Islet of Langerhans (tissue), 1 donor: ENCODE measurements at regions not wholly inside any gene's neighbourhood (a gene's known extent, or its start where the extent isn't known, plus 50 kb on each side); places are given as distances from the start of the nearest gene placed in this dataset.
"Not testable (repeated sequence)": the region's sequence is repeated elsewhere in the genome, so short reads cannot be mapped to it uniquely, and the experiment has no call there.

Source experiments
- FAIRE-seq: peaks from one replicate; lab custom pipeline; 2011; peaks lifted over from hg19 to GRCh38; lab: Jason Lieb, UNC

DNA sequence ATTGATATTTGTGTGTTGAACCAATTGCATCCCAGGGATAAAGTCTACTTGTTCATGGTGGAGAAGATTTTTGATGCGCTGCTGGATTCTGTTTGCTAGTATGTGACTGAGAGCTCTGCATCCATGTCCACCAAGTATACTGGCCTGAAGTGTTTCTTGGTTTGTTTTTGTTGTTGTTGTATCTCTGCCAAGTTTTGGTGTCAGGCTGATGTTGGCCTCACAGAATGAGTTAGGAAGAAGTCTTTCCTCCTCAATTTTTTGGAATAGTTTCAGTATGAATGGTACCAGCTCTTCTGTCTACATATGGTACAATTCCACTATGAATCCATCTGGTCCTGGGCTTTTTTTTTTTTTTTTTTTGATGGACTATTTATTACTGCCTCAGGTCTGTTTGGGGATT lies 50.9 kb upstream of the OSTN start:
- FAIRE-seq = no peak

DNA sequence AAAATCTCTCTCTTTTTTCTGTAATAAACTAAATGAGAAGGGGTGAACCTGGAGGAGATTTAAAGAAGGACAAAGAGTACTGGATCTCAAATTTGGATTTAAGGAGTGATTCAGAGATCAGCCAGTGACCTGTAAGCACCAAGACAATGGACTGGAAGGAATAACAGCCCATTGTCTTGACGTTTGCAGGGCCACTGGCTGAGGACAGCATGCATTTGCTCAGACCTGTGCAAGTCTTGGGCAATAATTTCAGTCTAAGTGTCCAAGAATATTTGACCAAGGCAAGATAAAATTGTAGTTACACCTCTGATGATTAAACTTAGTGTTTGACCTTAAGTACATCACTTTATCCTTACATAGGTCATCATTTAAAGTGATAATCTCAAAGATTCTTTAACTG lies 55.8 kb upstream of the OSTN start:
- no peak for FAIRE-seq

DNA sequence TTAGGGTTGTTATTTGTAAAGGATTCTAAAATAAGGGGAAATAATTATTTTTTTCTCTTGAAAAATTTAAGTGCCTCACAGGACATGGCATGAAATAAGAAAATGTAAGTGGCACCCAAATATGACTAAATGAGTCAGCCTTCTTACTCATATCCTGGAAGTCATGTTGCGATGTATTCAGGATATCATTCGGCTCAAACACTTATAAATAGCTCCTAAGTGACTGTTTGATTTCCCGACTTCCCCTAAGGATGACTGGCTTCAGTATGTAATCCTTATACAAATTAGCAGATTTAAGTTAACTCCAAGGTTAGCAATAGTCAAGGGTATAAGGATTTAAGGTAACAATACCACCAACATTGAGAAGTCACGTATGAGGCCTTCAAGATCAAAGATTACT lies 57.3 kb upstream of the OSTN start:
- no peak for FAIRE-seq

DNA sequence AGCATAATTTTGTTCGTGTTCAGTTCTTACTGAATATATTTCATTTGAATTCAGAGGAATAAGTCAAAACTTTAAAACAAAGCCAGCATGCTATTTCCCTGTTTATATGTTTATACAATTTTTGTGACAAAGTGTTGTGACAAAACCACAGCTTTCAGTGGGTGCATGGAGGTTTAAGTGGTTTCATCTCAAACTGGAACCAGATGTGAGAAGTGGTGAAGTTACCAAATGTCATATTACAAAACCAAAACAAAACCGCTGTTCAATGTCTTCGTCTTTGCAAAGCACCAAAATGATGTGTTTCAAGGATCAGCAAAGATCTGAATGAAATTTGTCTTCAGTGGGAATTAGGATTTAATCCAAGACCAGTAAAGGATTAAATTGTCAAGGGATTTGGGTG lies 59.3 kb upstream of the OSTN start:
- FAIRE-seq = no peak

DNA sequence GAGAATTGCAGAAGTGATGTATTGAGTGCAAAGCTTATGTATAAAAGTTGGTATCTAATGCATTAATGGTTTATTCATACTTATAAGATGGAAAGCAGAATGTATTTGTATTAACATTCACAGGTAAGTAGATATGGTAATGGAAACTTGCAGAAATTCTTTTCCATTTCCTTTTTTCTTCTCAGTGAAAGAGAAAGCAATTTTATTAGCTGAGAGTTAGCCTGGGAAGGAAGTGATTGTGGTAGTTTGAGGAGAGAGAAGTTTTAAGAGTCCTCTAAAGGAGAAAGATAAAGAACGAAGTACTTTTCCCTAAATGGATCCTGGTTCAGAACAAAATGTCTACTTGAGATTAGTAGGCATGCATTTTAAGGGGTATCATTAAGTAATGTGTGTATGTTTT lies 60.1 kb upstream of the OSTN start:
- no peak for FAIRE-seq

DNA sequence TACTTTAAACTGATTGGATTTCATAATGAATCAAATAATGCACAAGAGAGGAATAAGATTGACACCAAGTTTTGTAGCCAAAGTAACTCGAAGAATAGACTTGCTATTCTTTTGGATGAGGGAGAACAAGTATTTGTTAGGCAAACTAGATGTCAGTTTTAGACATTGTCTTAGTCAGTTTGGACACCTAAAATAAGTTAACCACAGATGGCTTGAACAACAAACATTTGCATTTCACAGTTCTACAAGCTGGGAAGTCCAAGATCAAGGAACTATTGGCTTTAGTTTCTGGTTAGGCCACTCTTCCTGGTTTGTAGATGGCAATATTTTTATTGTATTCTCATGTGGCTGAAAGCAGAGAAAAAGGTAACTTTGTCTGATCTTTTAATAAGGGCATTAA lies 61.3 kb upstream of the OSTN start:
- no peak for FAIRE-seq

DNA sequence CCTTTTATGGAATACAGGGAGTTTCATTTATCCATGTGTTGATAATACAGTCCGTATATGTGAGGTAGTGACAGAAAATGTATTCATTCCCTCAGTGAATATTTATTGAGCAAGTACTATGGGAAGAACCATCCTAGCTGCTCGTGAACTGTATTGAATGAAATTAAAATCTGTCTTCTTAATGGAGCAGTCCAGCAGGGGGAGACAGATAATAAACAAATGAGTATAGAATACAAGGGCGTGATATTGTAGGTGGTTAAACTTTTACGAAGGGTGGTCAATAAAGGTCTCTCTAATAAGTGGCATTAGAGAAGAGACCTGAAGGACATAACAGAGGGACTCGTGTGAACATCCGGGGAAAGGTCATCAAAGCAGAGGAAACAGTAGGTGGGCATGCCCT lies 62.7 kb upstream of the OSTN start:
- FAIRE-seq = no peak

DNA sequence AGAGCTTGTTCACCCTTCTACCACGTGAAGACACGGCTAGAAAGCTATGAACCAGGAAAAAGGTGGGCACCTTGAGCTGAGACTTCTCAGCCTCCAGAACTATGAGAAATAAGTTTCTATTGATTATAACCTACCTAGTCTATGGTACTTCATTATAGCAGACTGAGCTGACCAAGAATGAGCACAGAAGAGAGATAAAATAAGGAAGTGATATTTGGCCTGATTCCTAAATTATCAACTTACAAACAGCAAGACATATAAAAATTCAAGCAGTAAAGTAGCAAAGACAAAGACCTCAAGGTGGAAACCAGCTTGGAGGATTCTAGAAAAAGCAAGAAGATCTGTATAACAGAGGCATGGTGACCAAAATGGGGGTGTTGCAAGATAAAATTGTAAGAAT lies 63.9 kb upstream of the OSTN start:
- no peak for FAIRE-seq

DNA sequence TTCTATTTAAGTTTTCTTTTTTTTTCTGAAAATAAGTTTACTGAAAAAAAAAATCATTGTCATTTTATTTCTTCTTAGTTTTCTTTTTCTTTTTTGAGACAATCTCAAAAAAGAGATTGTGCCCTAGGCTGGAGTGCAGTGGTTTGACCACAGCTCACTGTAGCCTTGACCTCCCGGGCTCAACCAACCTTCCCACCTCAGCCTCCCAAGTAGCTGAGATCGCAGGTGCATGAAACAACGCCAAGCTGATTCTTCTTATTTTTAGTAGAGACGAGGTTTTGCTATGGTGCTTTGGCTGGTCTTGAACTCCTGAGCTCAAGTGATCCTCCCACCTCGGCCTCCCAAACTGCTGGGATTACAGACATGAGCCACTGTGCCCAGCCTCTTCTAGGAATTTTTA lies 65.7 kb upstream of the OSTN start:
- no peak for FAIRE-seq

DNA sequence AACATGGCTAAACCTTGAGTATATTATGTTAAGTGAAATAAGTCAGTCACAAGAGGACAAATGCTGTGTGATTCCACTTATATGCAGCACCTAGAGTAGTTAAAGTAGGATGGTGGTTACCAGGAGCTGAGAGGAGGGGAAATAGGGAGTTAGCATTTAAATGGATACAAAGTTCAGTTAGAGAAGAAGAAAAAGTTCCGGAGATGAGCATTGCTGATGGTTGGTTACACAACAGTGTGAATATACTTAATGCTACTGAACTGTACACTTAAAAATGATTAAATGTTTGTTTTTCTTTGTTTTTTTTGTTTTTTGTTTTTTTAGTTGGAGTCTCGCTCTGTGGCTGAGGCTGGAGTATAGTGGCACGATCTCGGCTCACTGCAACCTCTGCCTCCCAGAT lies 67.7 kb upstream of the OSTN start:
- no peak for FAIRE-seq

DNA sequence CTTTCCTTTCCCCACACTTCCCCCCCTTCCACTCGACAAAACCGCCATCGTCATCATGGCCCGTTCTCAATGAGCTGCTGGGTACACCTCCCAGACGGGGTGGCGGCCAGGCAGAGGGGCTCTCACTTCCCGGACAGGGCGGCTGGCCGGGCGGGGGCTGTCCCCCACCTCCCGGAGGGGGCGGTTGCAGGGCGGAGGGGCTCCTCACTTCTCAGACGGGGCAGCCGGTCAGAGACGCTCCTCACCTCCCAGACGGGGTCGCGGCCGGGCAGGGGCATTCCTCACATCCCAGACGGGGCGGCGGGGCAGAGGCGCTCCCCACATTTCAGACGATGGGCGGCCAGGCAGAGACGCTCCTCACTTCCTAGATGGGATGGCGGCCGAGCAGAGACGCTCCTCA lies 74.2 kb upstream of the OSTN start:
- FAIRE-seq = not testable (repeated sequence)

DNA sequence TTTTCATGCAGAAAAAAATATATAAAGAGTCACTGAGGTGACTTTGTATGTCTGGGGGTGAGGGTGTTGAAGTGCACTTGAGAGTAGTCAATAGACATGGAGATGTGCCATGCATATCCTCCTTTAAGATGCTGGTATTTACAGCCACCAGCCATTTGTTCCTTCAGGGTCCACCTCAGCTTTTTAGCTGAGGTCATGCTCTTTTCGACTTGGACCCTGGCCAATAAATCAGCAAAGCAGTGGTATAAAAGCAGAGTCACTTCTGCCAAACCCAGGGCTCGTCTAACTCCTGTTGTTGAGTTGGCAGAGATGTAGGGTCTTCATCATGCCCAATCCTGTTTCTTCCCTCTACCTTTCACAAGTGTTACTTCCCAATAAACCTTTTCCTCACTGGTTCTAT lies 75.1 kb upstream of the OSTN start:
- no peak for FAIRE-seq

DNA sequence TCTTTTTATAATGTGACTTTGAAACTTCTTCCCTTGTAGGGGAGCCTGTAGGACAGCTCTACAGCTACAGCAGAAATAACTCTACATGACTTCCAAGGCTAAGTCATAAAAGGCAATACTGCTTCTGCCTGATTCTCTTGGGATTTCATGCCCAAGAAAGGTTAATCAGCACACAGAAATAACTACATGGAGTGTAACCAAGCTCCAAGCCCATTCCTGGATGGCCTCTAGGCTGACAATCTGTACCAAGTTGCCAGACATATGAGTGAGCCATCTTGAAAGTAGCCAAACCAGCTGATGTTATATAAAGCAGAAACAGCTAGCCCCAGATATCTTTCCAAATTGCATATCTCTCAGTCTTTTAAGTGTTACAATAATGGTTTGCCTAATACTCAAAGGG lies 75.8 kb upstream of the OSTN start:
- FAIRE-seq = no peak

DNA sequence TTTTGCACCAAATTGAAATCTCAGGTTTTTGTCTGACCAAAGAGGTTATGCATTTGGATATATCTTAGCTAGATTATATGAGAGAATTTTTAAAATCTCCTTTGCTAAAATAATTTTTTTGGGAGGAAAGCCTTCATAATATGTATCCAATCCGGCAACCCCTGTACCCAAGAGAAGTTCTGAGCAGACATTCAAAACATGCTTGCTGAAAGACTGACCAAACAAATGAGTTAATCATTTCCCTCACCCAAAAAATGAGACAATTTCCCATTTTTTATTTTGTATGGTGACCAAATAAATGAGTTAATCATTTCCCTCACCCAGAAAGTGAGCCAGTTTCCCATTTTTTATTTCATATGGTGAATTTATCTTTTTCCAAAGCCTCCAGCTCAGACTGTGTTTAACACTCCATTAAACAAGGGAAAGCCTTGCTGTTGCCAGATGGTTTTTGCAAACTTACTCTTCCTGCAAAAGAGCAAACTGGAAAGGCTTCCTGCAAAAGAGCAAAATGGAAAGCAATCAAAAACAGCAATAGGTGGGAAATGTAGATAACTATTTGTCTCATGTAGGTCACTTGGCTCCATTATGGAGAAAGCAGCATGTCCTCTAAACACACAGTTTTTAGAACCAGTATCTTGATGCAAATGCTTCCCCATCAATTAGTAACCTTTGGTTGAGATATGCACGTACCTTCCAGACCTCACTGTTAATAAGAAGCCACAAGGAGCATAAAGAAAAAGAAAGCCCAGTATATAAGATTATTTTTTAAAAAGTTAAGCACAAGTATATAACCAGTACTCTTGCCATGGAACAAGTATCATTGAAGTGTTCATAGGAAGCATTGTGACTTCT lies 78.4 kb upstream of the OSTN start:
- FAIRE-seq = peak; percentile 5

DNA sequence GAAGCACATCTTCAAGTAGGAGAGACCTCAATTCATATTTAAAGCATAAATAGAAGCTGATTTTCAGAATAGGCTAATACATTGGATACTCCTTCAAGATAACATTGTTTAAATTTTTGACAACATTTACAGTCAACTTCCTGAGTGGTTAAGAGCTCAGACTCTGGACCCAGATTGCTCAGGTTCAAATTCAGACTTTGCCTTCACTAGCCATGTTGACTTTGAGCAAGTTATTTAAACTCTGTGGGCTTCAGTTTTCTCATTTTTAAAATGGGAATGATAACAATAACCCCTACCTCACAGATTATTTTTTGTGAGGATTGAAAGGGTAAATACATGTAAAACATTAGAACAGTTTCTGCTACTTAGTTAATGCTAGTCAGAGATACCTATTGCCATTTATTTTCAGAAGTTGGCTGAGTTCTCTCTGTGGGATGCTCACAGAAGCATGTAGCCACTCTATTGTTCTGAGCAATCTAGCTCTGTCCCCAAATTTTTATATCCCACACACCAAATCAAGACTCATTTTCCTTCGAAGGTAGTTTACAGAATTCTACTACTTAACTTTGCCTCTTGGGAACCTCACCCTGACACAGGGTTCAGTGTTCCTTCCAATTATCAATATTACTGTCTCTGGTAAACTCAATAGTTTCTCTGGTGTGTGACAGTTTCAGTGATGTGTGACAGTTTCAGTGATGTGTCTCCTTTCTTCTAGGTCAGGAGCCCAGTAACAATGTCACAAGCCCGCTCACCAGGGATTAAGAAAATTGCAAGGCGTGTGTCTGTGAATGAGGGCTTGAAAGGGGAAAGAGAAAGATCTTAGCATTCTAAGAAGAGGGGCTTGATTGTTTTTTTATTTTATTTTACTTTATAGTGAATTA lies 79.4 kb upstream of the OSTN start:
- no peak for FAIRE-seq

DNA sequence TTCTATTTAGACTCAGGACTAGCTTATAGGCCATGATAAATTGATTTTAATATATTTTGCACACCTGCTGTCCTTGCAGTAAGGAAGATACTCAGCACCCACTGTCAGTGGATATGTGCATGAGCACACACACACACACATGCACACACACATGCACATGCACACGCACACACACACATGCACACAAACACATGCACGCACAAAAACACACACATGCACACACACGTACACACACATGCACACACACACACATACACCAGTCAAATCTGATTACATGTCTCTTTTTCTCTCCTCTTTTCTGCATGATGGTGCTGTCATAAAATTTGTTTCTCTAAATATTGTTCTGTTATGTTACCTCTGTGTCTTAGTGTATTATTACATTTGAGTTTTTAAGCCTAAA lies 87.3 kb upstream of the OSTN start:
- no peak for FAIRE-seq

DNA sequence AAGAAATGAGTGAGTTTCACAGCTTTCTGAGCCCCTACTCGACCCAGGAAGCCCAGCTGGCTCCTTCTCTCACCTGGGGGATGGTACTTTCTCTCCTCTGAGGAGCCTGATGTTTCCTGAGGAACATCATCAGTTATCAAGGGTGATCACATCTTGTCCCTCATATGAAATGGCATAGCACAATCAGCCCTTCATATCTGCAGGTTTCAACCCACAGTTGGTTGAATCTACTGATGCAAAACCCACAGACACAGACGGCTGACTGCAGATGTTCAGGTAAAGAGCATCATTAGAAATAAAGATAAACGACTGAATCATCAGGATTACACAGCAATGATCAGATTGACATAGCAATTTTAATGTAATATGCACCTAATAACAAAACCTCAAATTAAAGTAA lies 93.6 kb upstream of the OSTN start:
- FAIRE-seq = no peak

DNA sequence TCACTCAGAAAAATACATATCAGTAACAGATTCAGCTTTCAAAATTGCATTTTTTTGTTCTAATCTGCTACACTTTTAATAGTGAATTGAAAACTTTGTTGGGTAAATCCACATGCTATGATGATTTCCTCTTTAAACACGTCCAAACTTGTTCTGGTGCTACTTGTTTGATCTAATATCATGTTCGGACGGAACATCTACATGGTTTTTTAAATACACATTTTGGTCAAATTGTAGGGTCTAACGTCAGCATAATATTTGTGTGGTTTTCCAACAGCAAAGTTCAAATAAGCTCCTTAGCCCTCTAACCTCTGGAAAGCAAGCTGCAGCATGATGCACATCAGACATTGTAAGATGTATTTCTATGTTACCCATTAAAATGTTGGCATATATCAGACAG lies 98.5 kb upstream of the OSTN start:
- FAIRE-seq = no peak

DNA sequence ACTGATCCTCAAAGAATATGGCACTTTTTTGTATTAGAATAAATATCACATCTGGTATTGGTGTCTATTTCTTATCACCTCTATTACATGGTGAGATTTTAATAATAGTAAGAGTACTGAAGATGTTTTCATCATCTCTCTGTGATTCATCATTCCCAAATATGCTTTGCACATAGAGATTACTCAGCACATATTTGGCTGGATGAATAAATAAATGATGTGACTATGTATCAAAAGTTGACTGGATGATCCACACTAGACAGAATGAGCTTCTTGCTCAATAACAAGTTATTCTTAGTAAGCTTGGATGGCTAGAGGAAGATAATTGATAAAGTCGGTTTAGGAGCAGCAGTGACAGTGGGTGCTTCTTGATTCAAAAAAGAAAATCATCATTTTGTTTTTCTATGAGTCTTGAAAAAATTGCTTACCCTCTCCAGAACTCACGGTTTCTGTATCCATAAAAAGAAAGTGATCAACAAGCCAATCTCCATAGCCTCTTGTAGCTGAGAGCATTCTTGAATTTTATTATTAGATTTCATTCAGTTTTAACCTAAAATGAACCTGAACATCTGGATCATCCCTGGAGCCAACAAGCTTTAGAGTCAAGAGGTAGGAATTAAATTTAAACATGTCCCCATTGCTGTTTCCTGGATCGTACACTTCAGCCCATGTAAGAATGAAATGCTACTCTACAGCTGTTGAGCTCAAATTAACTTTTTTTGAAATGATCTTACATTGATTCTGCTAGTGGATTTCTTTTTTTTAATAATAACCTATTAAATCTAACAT lies 104.8 kb upstream of the OSTN start:
- no peak for FAIRE-seq

DNA sequence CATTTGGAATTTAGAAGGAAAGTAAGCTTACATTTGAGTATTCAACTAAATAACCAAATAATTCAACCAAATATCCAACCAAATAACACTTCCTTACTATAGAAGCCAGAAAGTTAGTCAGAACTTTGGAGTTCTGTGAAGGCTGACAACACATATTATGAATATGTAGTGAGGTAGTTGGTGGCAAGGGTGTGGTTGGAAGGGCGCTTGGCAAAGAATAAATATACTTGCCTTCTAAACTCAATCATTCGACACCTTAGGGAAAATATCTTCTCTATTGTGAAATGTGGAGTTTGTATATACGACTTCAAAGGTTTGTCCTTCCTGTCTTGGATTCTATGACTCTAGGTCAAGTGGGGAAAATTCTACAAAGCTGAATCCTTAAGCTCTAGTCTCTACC lies 111.7 kb upstream of the OSTN start:
- no peak for FAIRE-seq

DNA sequence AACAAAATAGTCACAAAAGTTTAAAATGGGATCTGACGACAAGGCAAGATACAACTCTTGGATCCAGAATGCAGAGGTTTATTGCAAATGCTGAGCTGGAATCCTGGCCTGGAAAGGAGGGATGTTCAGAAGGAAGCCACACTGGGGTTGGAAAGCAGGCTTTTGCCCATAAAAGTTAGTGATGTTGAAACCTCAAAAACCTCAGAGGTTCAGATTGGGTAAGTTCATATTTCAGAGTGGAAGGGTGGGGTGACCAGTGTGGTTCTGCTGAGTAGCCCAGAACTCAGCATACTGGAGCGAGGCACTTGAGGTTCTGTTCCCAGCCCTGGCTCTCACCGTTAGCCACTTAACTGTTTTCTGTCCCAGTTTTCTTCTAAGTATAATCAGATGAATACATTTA lies 114.0 kb upstream of the OSTN start:
- FAIRE-seq = no peak

DNA sequence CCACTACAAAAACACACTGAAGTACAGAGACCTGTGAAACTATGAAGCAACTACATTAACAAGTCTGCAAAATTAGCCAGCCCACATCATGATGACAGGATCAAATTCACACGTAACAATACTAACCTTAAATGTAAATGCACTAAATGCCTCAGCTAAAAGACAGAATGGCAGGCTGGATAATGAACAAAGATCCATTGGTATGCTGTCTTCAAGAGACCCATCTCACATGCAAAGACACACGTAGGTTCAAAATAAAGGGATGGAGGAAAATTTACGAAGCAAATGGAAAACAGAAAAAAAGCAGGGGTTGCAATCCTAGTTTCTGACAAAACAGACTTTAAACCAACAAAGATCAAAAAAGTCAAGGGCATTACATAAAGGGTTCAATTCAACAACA lies 120.1 kb upstream of the OSTN start:
- not testable (repeated sequence) for FAIRE-seq
